ENCODE measurements at regions not wholly inside any gene's neighbourhood (a gene's known extent, or its start where the extent isn't known, plus 50 kb on each side); places are given as distances from the start of the nearest gene placed in this dataset.
A peak's percentile ranks its signal among the peaks of the same experiment; 100 is the strongest.

DNA sequence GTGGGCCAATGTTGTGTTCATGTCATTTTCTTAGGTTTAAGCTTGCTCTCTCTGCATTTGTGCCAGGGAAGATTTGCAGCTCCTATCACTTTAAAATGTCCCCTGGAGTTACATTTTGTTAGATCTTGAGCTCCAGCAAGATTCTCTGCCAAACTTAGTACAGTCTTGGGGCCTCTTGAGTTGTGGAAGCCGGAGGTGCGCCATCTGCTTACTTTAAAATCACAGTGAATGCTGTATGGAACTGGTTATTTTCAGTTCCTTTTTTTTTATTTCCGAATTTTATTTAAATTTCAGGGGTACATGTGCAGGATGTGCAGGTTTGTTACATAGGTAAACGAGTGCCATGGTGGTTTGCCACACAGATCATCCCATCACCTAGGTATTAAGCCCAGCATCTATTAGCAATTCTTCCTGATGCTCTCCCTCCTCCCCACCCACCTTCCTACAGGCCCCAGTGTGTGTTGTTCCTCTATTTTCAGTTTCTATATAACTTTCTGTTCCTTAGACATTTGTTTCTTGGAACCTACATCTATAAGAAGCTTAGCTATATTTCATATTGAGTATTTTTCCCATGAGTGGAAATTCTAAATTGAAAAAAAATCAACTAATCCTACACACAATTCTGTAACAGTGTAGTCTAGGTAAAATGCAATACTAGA is 114.4 kb upstream of the CREB5 start:
- in situ Hi-C loops (cut with MboI; ENCODE audit: low pct_unique_long_range_greater_than_20kb in 2 of 9, low sequenced_read_pairs in 9 of 9, unreplicated experiment in 9 of 9): loop anchor here in 1 of 9 experiments (25.0 kb wide), 1 partner anchor 564 kb away; no protein-coding TSS in a partner anchor
- Histone ChIP-seq H3K27ac (no peak overlapping the region), H3K4me3 (no peak overlapping the region), H3K4me1 (replicated peaks in 1 of 2) (peaks cover 9 to 14% of the 10 kb centered on the region in 2 donors)
- 50 to 88% (median 67%) methylated on average over 1 to 4 of the region's 4 CpGs; no CpG with 5 or more reads in 1 of the 10 experiments for WGBS, 10 experiments
- ATAC-seq (replicated peaks in 6 of 8): no peak

DNA sequence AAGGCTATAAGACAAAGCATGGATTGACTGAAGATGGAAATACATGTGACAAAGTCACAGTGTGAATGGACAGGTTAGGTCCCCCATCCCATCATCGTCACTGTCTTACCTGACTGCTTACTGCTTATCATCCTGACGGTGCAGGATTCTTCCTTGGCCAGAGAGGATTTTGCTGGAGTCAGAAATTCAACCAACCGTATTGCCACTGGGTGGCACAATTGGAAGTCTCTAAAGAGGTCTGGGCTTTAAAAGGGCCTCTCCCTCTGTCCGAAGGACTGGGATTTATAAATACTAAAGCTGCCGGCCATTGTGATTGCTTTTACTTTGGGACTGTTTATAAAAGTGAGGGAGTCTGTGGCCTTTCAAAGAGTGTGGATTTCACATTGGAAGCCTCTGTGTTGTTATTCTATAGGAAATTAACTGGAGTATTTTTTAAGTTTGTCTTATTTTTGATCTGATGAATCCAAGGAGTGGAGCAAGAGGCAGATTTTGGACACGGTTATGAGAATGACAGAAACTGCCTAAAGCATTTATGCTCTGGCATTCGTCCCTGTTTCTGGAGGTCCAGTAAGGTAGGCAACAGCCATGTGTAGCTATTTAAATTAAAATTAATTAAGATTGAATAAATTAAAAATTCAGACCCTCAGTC is 113.3 kb upstream of the CREB5 start:
- WGBS, 10 experiments: 0 to 39% (median 25%) methylated on average over 1 to 7 of the region's 7 CpGs
- in situ Hi-C loops (cut with MboI; ENCODE audit: low pct_unique_long_range_greater_than_20kb in 2 of 9, low sequenced_read_pairs in 9 of 9, unreplicated experiment in 9 of 9): loop anchor here in 1 of 9 experiments (25.0 kb wide), 1 partner anchor 563 kb away; no protein-coding TSS in a partner anchor
- H3K4me1 ChIP-seq (replicated peaks in 1 of 2): peaks cover 0 to 9% of the 10 kb centered on the region in 2 donors
- H3K27ac ChIP-seq: no peak overlapping the region
- H3K4me3 ChIP-seq: no peak overlapping the region
- ATAC-seq (replicated peaks in 6 of 8): peak; percentile 75 to 99 (median 88)

DNA sequence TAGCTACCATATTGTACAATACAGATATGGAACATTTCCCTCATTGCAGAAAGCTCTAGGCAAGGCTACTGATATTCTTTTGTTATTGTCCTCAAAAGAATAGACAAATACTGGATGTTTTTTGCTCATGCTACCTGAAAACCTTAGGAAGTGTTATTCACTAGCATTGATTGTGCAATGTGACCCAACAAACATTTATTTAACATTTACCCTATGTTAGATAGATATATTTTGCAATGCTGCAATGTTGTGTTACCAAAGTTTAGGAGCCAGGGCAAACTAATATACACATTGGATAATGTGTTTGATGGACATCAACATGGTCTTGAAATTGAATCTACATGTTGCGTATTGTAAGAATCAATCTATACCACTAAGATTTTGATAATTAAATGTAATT is 112.8 kb upstream of the CREB5 start:
- WGBS, 10 experiments: 91 to 100% (median 100%) methylated on average over 1 of the region's 1 CpG; no CpG with 5 or more reads in 1 of the 10 experiments
- Histone ChIP-seq H3K4me1 (replicated peaks in 1 of 2) (peaks cover 0 to 15% of the 10 kb centered on the region in 2 donors), H3K27ac (no peak overlapping the region), H3K4me3 (no peak overlapping the region)
- in situ Hi-C loops (cut with MboI; ENCODE audit: low pct_unique_long_range_greater_than_20kb in 2 of 9, low sequenced_read_pairs in 9 of 9, unreplicated experiment in 9 of 9): loop anchor here in 1 of 9 experiments (25.0 kb wide), 1 partner anchor 563 kb away; no protein-coding TSS in a partner anchor
- no peak for ATAC-seq (replicated peaks in 6 of 8)

DNA sequence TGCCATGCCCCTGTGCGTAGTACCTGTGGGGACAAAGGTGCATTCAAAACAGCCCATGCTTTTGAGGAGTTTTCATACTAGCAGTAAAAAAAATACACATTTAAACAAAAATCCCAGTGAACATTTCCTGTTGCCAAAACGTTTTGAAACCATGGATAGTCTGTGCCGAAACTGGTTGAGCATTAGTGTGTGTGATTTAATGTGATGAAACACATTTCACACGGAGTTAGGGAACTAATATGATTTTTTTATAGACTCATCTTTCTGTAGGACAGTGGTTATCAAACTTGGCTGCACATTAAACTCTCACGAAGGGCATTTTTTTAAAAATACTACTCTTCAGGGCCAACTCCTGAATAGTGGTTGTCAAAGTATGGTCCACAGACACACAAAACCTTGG is 111.8 kb upstream of the CREB5 start:
- no peak for ATAC-seq (replicated peaks in 6 of 8)
- 40 to 100% (median 76%) methylated on average over 1 to 5 of the region's 5 CpGs for WGBS, 10 experiments
- in situ Hi-C loops (cut with MboI; ENCODE audit: low pct_unique_long_range_greater_than_20kb in 2 of 9, low sequenced_read_pairs in 9 of 9, unreplicated experiment in 9 of 9): no loop called here

DNA sequence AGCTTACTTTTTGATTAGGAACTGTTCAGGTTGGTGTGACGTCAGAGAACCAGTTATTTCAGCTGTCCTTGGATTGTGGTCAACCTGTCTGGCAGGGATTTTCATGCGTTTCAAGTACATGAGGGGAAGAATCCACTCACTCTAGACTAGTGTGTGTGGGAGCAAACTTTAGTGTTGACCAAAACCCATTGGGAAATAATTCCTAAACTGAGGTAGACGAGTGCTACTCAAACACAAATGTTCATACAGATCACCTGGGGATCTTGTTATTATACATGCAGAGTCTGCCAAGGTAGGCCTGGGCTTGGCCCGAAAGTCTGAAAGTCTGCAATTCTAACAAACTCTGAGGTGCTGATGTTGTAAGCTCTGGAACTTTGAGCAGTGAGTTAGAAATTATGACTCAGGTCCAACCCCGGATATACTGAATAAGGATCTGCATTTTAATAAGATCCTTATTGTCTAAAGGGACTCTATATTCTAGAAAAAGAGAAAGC is 111.1 kb upstream of the CREB5 start:
- peaks cover 0 to 17% of the 10 kb centered on the region in 2 donors for H3K4me1 ChIP-seq (replicated peaks in 1 of 2)
- H3K4me3 ChIP-seq: no peak overlapping the region
- peak in 2 of 8 experiments; percentile 16 to 68 for ATAC-seq (replicated peaks in 6 of 8)
- H3K27ac ChIP-seq: no peak overlapping the region
- in situ Hi-C loops (cut with MboI; ENCODE audit: low pct_unique_long_range_greater_than_20kb in 2 of 9, low sequenced_read_pairs in 9 of 9, unreplicated experiment in 9 of 9): no loop called here
- 0 to 100% (median 89%) methylated on average over 1 to 5 of the region's 5 CpGs for WGBS, 10 experiments

More for the DNA sequence above, 111.8 kb upstream of the CREB5 start:
- Histone ChIP-seq H3K27ac (no peak overlapping the region), H3K4me3 (no peak overlapping the region), H3K4me1 (replicated peaks in 1 of 2) (peaks cover 0 to 17% of the 10 kb centered on the region in 2 donors)

DNA sequence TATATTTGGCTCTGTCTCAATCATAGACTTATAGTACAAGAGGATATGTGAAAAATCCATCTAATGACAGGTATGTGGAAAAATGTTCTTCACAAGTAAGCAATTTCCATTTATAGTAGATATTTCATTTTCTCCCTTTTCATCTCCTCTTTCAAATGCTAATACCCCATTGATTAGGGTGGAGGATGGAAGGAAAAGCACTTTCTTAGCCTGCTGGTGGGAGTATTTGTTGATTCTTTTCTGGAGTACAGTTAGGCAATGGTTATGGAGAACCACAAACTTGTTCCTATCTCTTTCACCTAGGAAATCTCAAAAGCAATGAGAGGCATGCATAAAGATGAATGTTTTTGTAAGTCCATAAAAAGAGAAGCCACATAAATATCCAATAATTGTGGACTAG is 108.0 kb upstream of the CREB5 start:
- ATAC-seq (replicated peaks in 6 of 8): peak in 1 of 8 experiments; percentile 53
- Histone ChIP-seq H3K4me1 (replicated peaks in 1 of 2) (peaks cover 0 to 13% of the 10 kb centered on the region in 2 donors), H3K4me3 (no peak overlapping the region), H3K27ac (no peak overlapping the region)
- in situ Hi-C loops (cut with MboI; ENCODE audit: low pct_unique_long_range_greater_than_20kb in 2 of 9, low sequenced_read_pairs in 9 of 9, unreplicated experiment in 9 of 9): no loop called here

DNA sequence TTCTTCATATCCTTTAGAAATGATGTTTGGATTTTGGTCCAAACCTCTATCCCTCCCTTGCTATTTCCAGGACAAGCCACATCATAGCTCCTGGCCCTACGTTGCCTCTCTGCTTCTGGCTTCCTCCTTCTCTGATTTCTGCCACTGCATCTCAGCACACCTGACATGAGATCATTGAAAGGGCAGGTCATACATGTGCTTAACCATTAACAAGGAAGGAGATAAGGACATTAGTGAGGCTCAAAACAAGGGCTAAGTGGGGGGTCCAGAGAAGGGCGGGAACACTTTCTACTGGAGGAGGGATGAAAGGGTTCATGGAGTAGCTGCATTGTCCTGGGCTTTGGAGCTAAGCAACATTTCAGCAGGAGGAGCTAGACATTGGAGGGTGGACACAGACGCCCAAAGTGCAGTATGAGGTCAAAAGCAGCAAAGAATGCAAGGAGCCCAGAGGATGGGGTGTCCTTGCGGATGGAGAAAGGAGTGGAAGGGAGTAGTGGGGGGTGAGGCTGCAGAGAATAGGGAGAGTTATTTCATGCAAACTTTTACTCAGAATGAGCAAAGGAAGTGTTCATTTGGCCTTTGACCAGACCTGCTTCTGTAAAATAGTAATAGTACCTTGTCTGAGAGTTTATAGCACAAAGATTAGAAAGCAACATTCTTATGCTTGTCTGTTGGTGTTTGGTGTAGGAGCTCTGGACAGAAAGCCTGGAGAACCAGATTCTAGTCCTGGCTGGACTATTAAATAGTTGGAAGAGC is 102.4 kb upstream of the CREB5 start:
- H3K4me3 ChIP-seq: no peak overlapping the region
- in situ Hi-C loops (cut with MboI; ENCODE audit: low pct_unique_long_range_greater_than_20kb in 2 of 9, low sequenced_read_pairs in 9 of 9, unreplicated experiment in 9 of 9): no loop called here
- H3K27ac ChIP-seq: no peak overlapping the region
- no peak for ATAC-seq (replicated peaks in 6 of 8)
- 37 to 100% (median 57%) methylated on average over 1 to 4 of the region's 4 CpGs; no CpG with 5 or more reads in 2 of the 10 experiments for WGBS, 10 experiments
- H3K4me1 ChIP-seq (replicated peaks in 1 of 2): no peaks in the 10 kb centered on the region

DNA sequence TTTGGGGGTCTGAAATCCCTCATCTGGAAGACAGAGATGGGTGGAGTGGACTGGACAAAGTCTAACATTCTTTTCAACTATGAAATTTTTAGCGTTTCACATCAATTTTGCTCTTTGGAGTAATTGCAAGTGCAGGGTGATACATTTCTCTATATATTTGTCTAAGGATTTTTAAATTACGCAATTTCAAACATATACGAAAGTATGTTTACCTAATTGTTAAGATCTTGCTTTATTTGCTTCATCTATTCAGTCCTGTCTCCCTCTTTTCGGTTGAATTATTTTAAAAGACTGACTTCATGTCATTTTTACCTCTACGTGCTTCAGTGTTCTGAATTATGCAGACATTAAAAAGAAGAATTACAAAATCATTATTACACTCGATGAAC is 101.9 kb upstream of the CREB5 start:
- ATAC-seq (replicated peaks in 6 of 8): no peak
- in situ Hi-C loops (cut with MboI; ENCODE audit: low pct_unique_long_range_greater_than_20kb in 2 of 9, low sequenced_read_pairs in 9 of 9, unreplicated experiment in 9 of 9): no loop called here
- no peak overlapping the region for H3K4me3 ChIP-seq
- no peak overlapping the region for H3K27ac ChIP-seq
- 45 to 100% (median 93%) methylated on average over 1 to 6 of the region's 6 CpGs for WGBS, 10 experiments
- no peaks in the 10 kb centered on the region for H3K4me1 ChIP-seq (replicated peaks in 1 of 2)

DNA sequence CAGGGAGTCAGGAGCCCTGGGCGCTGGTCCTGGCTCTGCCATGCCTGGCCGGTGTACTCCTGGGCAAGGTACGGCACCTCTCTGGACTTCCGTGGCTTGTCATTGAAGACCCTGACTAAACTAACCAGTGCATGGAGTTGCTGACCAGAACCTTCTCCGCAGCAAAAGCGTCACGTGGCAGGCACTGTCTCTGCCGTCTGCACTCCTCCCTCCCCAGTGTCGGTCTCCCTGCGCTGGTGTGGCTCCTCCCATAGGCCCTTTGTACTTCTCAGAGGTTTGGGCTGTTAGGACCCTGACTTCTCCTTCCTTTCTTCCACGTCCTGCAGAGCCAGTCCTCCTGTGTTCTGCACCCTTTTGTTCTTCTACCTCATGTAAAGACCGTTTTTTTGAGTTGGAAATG is 100.6 kb upstream of the CREB5 start:
- no peak overlapping the region for H3K4me3 ChIP-seq
- ATAC-seq (replicated peaks in 6 of 8): no peak
- WGBS, 10 experiments: 20 to 81% (median 58%) methylated on average over 2 to 8 of the region's 12 CpGs; no CpG with 5 or more reads in 1 of the 10 experiments

DNA sequence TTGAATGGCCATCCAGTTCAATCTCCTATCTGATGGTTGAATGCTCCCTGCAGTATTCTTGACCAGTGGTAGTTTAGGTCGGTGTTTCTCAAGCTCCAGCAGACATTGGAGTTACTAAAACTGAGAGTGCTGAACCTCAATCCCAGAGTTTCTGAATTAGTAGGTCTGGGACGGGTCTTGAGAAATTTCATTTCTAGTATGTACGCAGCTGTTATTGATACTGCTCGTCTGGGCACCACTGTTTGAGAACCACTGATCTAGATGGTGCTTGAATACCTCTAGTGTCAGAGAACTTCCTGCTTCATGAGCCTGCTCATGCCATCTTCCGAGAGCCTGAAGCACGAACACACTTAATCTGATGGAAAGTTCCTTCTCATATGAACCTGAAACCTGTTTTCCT is 99.4 kb upstream of the CREB5 start:
- in situ Hi-C loops (cut with MboI; ENCODE audit: low pct_unique_long_range_greater_than_20kb in 2 of 9, low sequenced_read_pairs in 9 of 9, unreplicated experiment in 9 of 9): no loop called here
- no peaks in the 10 kb centered on the region for H3K4me1 ChIP-seq (replicated peaks in 1 of 2)
- ATAC-seq (replicated peaks in 6 of 8): no peak
- no peak overlapping the region for H3K4me3 ChIP-seq
- 83 to 100% (median 95%) methylated on average over 1 to 6 of the region's 6 CpGs; no CpG with 5 or more reads in 1 of the 10 experiments for WGBS, 10 experiments
- no peak overlapping the region for H3K27ac ChIP-seq

More for the DNA sequence above, 100.6 kb upstream of the CREB5 start:
- no peak overlapping the region for H3K27ac ChIP-seq
- H3K4me1 ChIP-seq (replicated peaks in 1 of 2): no peaks in the 10 kb centered on the region
- in situ Hi-C loops (cut with MboI; ENCODE audit: low pct_unique_long_range_greater_than_20kb in 2 of 9, low sequenced_read_pairs in 9 of 9, unreplicated experiment in 9 of 9): no loop called here

DNA sequence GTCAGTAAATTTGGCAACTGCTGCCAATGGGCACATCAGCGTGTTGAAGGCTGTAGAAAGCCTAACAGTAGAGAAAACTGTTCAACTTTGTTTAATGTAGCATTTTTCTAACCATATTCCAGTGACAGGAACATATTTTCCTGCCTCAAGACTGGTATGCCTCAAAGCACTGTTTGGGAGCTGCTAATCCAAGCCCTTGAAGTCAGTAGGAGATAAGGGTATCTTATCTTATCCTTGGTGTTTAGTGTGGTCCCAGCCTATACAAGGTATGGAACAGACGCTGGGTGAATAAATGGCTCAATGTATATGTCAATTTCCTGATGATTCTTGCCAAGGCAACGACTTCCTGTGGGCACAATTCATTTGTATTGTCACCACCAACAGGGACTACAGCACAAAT is 97.5 kb upstream of the CREB5 start:
- no peaks in the 10 kb centered on the region for H3K4me1 ChIP-seq (replicated peaks in 1 of 2)
- in situ Hi-C loops (cut with MboI; ENCODE audit: low pct_unique_long_range_greater_than_20kb in 2 of 9, low sequenced_read_pairs in 9 of 9, unreplicated experiment in 9 of 9): no loop called here
- 20 to 90% (median 77%) methylated on average over 2 to 3 of the region's 3 CpGs; no CpG with 5 or more reads in 1 of the 10 experiments for WGBS, 10 experiments
- no peak overlapping the region for H3K27ac ChIP-seq
- ATAC-seq (replicated peaks in 6 of 8): no peak
- H3K4me3 ChIP-seq: no peak overlapping the region

DNA sequence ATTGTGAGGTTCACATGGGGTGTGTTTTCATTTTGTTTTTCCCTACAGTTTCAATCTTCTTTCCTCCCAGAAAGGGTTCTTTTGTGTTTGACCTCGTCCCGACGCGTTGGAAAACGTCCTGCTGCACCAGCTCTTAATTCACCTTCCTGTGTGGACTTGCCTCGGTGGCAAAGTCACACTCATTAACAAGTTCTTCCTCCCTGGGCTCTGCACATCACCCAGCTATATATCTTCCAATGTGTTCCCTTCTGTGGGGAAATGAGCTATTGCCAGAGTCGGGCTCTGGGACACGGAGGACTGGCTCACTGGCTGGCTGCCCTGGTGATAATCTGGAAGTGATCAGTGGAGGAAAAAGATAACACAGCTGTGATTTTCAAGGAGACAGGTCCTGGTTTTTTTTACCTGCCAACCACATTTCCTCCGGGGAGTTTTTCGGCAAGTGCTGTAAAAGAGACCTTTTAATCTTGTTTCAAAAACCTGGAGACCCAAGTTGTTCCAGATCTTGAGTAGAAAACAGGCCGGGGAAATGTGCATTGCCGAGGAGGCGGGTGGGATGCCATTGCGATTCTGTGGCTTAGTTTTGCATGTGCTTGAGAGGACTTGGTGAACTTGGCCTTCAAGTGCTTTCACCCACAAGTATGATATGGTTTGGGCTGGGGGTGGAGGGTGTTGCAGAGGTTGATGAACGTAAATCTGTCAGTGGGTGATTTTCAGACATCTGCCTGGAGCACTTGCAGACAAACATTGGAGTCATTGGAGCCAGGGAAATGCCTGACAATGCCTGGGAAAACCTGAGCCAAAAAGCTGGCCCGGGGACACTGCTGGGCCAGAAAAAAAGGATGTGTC is 96.5 kb upstream of the CREB5 start:
- Histone ChIP-seq H3K4me1 (replicated peaks in 1 of 2) (no peaks in the 10 kb centered on the region), H3K4me3 (no peak overlapping the region), H3K27ac (no peak overlapping the region)
- WGBS, 10 experiments: 13 to 92% (median 78%) methylated on average over 2 to 13 of the region's 16 CpGs
- no peak for ATAC-seq (replicated peaks in 6 of 8)
- in situ Hi-C loops (cut with MboI; ENCODE audit: low pct_unique_long_range_greater_than_20kb in 2 of 9, low sequenced_read_pairs in 9 of 9, unreplicated experiment in 9 of 9): no loop called here
